Endodermal cell (in vitro differentiated cells): ENCODE measurements at regions not wholly inside any gene's neighbourhood (a gene's known extent, or its start where the extent isn't known, plus 50 kb on each side); places are given as distances from the start of the nearest gene placed in this dataset.

Experiments used
- DNase-seq: peaks from one replicate; pipeline ENCODE4 v3.0.0-alpha.2; 2017
- H3K27ac ChIP-seq: 2 replicates; pipeline ENCODE4 v1.5.1; 2013; ENCODE audit warnings: mild to moderate bottlenecking, low read depth, low read length, moderate library complexity
- H3K27me3 ChIP-seq: 2 replicates; pipeline ENCODE4 v1.6.1; 2013; ENCODE audit warnings: mild to moderate bottlenecking, low read length, moderate library complexity; ENCODE audit not compliant: insufficient read depth, control insufficient read depth, poor library complexity, severe bottlenecking
- H3K36me3 ChIP-seq: 2 replicates; pipeline ENCODE4 v1.7.0; 2013; ENCODE audit warnings: mild to moderate bottlenecking, low read length, moderate library complexity; ENCODE audit not compliant: control insufficient read depth, insufficient read depth
- H3K4me1 ChIP-seq: one replicate; pipeline ENCODE4 v1.7.0; 2013; ENCODE audit warnings: low read length; ENCODE audit not compliant: control insufficient read depth, insufficient read depth
- H3K4me3 ChIP-seq: 2 replicates; pipeline ENCODE4 v1.5.1; 2013; ENCODE audit warnings: mild to moderate bottlenecking, low read length, moderate library complexity
- H3K9ac ChIP-seq: 2 replicates; pipeline ENCODE4 v1.6.1; 2013; ENCODE audit warnings: mild to moderate bottlenecking, low read length, moderate library complexity; ENCODE audit not compliant: poor library complexity, severe bottlenecking; ENCODE audit errors: extremely low read depth
- H3K9me3 ChIP-seq: 2 replicates; pipeline ENCODE4 v1.6.1; 2013; ENCODE audit warnings: mild to moderate bottlenecking, low read length, moderate library complexity; ENCODE audit not compliant: control insufficient read depth
- H3K27ac Mint-ChIP-seq: 2 replicates; pipeline ENCODE4 v1.8.0; 2020; ENCODE audit warnings: mixed read lengths
- H3K27me3 Mint-ChIP-seq: 2 replicates; pipeline ENCODE4 v1.8.0; 2021; ENCODE audit warnings: mild to moderate bottlenecking, mixed read lengths; ENCODE audit not compliant: insufficient read depth
- H3K36me3 Mint-ChIP-seq: 2 replicates; pipeline ENCODE4 v1.8.0; 2020; ENCODE audit warnings: low read depth, mixed read lengths
- H3K4me1 Mint-ChIP-seq: 2 replicates; pipeline ENCODE4 v1.8.0; 2020; ENCODE audit warnings: mixed read lengths
- H3K4me3 Mint-ChIP-seq: 2 replicates; pipeline ENCODE4 v1.8.0; 2020; ENCODE audit warnings: mild to moderate bottlenecking, moderate library complexity, mixed read lengths
- H3K9me3 Mint-ChIP-seq: 2 replicates; pipeline ENCODE4 v1.8.0; 2020; ENCODE audit warnings: mild to moderate bottlenecking, mixed read lengths
- WGBS, 2 experiments: methylation state at CpG; one replicate each; pipeline versions ENCODE4 v1.1.5 to v1.1.7; 2013; ENCODE audit warnings: missing lambda C conversion rate in 2 of 2, mixed read lengths in 1 of 2; ENCODE audit not compliant: insufficient coverage in 1 of 2, insufficient read length in 1 of 2; 5-methylcytosine and 5-hydroxymethylcytosine counted together
- TF ChIP-seq, protein P1 (sequence below): fragments of 200-600 bp; sonication (generic); conservative IDR thresholded peaks from 2 replicates; pipeline ENCODE4 v1.5.0; 2021; ENCODE audit warnings: antibody characterized with exemption, mild to moderate bottlenecking

DNA sequence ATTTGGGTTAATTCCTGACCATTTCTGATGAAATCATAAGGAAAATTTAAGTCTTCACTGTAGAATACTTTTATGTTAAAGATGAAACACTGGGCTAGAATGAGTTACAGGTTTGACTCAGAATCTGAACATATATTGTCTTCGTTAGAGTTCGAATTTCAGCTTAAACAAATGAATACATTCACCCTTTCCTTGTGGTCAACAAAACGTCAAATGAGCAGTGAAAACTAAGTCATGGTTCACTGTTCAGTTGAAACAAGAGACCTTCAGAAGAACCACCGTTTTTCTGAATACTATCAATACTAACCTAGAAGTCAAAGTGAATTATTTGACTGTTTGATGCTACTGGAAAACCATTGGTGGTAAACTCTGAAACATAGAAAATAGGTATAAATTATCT lies 235.2 kb upstream of the ZWINT start:
- TF ChIP-seq, protein P1, sequence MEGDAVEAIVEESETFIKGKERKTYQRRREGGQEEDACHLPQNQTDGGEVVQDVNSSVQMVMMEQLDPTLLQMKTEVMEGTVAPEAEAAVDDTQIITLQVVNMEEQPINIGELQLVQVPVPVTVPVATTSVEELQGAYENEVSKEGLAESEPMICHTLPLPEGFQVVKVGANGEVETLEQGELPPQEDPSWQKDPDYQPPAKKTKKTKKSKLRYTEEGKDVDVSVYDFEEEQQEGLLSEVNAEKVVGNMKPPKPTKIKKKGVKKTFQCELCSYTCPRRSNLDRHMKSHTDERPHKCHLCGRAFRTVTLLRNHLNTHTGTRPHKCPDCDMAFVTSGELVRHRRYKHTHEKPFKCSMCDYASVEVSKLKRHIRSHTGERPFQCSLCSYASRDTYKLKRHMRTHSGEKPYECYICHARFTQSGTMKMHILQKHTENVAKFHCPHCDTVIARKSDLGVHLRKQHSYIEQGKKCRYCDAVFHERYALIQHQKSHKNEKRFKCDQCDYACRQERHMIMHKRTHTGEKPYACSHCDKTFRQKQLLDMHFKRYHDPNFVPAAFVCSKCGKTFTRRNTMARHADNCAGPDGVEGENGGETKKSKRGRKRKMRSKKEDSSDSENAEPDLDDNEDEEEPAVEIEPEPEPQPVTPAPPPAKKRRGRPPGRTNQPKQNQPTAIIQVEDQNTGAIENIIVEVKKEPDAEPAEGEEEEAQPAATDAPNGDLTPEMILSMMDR = no peak
- Histone ChIP-seq H3K36me3 (no peaks in the 10 kb centered on the region), H3K4me1 (peaks cover 3% of the 10 kb centered on the region), H3K27me3 (no peaks in the 10 kb centered on the region), H3K27ac (no peak overlapping the region), H3K9ac (no peak overlapping the region), H3K9me3 (no peaks in the 10 kb centered on the region), H3K4me3 (no peak overlapping the region)
- no peaks in the 10 kb centered on the region for H3K36me3 Mint-ChIP-seq
- DNase-seq = no peak
- 95 to 100% methylated on average over 2 to 4 of the region's 4 CpGs for WGBS, 2 experiments
- H3K4me1 Mint-ChIP-seq = no peaks in the 10 kb centered on the region
- no peaks in the 10 kb centered on the region for H3K27me3 Mint-ChIP-seq
- H3K4me3 Mint-ChIP-seq = no peak overlapping the region
- H3K9me3 Mint-ChIP-seq = no peaks in the 10 kb centered on the region
- H3K27ac Mint-ChIP-seq = no peak overlapping the region

DNA sequence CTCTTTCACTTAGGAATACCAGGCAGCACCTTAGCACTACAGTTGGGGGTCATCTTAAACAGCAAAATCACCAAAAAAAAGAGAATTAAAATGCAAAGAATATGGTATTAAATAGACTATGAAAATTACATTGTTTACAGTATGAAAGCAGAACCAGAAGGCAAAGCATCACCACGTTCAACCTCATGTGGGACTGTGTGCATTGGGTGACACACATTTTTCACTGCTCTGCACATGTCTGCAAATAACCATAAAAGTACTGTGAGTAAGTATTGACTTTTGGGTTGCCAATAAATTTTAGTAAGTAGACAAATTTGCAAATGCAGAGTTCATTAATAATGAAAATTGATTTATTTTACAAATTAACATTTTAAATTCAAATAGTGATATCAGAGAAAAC lies 232.1 kb upstream of the ZWINT start:
- H3K4me3 Mint-ChIP-seq = no peak overlapping the region
- no peaks in the 10 kb centered on the region for H3K27me3 ChIP-seq
- TF ChIP-seq, protein P1 = no peak
- H3K27ac ChIP-seq = no peak overlapping the region
- no peaks in the 10 kb centered on the region for H3K36me3 Mint-ChIP-seq
- peaks cover 4% of the 10 kb centered on the region for H3K9me3 ChIP-seq
- no peaks in the 10 kb centered on the region for H3K36me3 ChIP-seq
- peaks cover 3% of the 10 kb centered on the region for H3K4me1 ChIP-seq
- H3K9ac ChIP-seq = no peak overlapping the region
- no peak overlapping the region for H3K4me3 ChIP-seq
- no peaks in the 10 kb centered on the region for H3K9me3 Mint-ChIP-seq
- WGBS, 2 experiments = 89% methylated on average over 1 of the region's 1 CpG; no CpG with 5 or more reads in 1 of the 2 experiments
- H3K27ac Mint-ChIP-seq = no peak overlapping the region
- no peaks in the 10 kb centered on the region for H3K4me1 Mint-ChIP-seq
- no peaks in the 10 kb centered on the region for H3K27me3 Mint-ChIP-seq
- no peak for DNase-seq

DNA sequence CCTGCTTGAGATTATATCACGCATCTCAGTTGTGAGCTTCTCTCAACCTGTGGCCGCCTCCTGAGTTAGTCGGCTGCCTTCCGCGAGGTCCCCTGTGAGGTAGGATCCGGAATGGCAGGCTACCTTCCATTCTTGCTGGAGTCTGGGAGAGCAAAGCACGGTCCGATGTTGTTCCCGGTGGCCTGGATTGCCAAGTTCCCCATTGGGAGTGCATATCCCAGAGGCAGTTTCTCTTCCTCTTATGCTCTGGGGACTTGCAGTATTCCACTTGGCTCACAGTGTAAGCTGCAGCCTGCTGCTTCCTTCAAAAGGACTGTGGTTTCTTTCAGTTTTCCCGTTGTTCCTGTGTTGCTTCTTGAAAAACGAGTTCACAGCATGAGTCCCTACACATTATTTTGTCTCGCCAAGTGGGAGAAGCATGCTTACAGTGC lies 225.4 kb upstream of the ZWINT start:
- H3K4me1 ChIP-seq = no peaks in the 10 kb centered on the region
- H3K9ac ChIP-seq = no peak overlapping the region
- TF ChIP-seq, protein P1 = no peak
- no peak overlapping the region for H3K27ac Mint-ChIP-seq
- H3K9me3 Mint-ChIP-seq = no peaks in the 10 kb centered on the region
- DNase-seq = peak; percentile 69
- H3K27me3 Mint-ChIP-seq = no peaks in the 10 kb centered on the region
- no peaks in the 10 kb centered on the region for H3K36me3 ChIP-seq
- no peak overlapping the region for H3K4me3 Mint-ChIP-seq
- H3K27ac ChIP-seq = peak overlapping the region; percentile 83
- H3K4me1 Mint-ChIP-seq = no peaks in the 10 kb centered on the region
- no peaks in the 10 kb centered on the region for H3K27me3 ChIP-seq
- no peak overlapping the region for H3K4me3 ChIP-seq
- no peaks in the 10 kb centered on the region for H3K36me3 Mint-ChIP-seq
- peaks cover 4% of the 10 kb centered on the region for H3K9me3 ChIP-seq
- 59 to 73% methylated on average over 9 to 12 of the region's 12 CpGs for WGBS, 2 experiments
